ENCODE measurements at regions not wholly inside any gene's neighbourhood (a gene's known extent, or its start where the extent isn't known, plus 50 kb on each side); places are given as distances from the start of the nearest gene placed in this dataset.
"Not testable (repeated sequence)": the region's sequence is repeated elsewhere in the genome, so short reads cannot be mapped to it uniquely, and the experiment has no call there.

DNA sequence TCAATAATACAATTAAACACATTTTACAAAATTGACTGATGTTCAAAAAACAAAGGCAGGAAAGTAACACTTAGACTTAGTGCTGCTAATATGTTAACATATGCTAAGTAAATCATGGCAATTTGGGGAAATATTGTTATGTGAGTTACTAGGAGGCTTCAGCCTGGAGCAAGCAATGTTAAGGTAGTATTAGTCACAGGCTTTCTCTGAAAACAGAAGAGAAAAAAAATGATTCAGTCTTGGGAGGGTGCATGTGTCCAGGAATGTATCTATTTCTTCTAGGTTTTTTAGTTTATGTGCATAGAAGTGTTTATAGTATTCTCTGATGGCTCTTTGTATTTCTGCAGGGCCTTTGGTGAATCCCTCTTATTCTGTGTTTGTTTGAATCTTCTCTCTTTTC lies 345.8 kb upstream of the TFPI start:
- Histone ChIP-seq H3K79me2 (ENCODE audit: insufficient read depth, low read length) (no peaks in the 10 kb centered on the region), H3K4me2 (replicated peaks; ENCODE audit: extremely low read depth, low read length, poor library complexity, severe bottlenecking) (no peak overlapping the region), H3K4me3 (replicated peaks in 1 of 3; ENCODE audit: low read depth in 2 of 3, low read length in 3 of 3) (no peak overlapping the region), H3K4me1 (ENCODE audit: control insufficient read depth in 1 of 2, insufficient read depth in 2 of 2, low read length in 2 of 2) (no peaks in the 10 kb centered on the region), H3K9me3 (replicated peaks in 1 of 2; ENCODE audit: control insufficient read depth in 1 of 2, insufficient read depth in 1 of 2, low read length in 2 of 2) (peaks cover 7 to 8% of the 10 kb centered on the region in 2 donors), H2AFZ (ENCODE audit: insufficient read depth, low read depth, low read length, poor library complexity, severe bottlenecking) (no peak overlapping the region), H3K27ac (ENCODE audit: low read depth in 1 of 2, low read length in 2 of 2) (no peak overlapping the region), H4K20me1 (ENCODE audit: insufficient read depth, low read length) (no peaks in the 10 kb centered on the region), H3K27me3 (ENCODE audit: control insufficient read depth in 2 of 2, insufficient read depth in 2 of 2, low read length in 2 of 2) (no peaks in the 10 kb centered on the region), H3K9ac (ENCODE audit: insufficient read depth, low read length, poor library complexity, severe bottlenecking) (no peak overlapping the region), H3K36me3 (replicated peaks in 1 of 2; ENCODE audit: control insufficient read depth in 1 of 2, insufficient read depth in 2 of 2, low read length in 2 of 2) (no peaks in the 10 kb centered on the region)
- TF ChIP-seq, protein P1, sequence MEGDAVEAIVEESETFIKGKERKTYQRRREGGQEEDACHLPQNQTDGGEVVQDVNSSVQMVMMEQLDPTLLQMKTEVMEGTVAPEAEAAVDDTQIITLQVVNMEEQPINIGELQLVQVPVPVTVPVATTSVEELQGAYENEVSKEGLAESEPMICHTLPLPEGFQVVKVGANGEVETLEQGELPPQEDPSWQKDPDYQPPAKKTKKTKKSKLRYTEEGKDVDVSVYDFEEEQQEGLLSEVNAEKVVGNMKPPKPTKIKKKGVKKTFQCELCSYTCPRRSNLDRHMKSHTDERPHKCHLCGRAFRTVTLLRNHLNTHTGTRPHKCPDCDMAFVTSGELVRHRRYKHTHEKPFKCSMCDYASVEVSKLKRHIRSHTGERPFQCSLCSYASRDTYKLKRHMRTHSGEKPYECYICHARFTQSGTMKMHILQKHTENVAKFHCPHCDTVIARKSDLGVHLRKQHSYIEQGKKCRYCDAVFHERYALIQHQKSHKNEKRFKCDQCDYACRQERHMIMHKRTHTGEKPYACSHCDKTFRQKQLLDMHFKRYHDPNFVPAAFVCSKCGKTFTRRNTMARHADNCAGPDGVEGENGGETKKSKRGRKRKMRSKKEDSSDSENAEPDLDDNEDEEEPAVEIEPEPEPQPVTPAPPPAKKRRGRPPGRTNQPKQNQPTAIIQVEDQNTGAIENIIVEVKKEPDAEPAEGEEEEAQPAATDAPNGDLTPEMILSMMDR (IDR thresholded peaks at IDR 0.05) = no peak
- no peaks in the 10 kb centered on the region for H3K27me3 Mint-ChIP-seq (ENCODE audit: low read depth in 3 of 3)
- intact Hi-C loops (cut with micrococcal nuclease) = no loop called here
- DNase-seq = no peak
- no peak overlapping the region for H3K4me3 Mint-ChIP-seq
- H3K27ac Mint-ChIP-seq = no peak overlapping the region
- H3K36me3 Mint-ChIP-seq = no peaks in the 10 kb centered on the region
- H3K4me1 Mint-ChIP-seq = no peaks in the 10 kb centered on the region
- H3K9me3 Mint-ChIP-seq = peaks cover 4 to 19% (median 5%) of the 10 kb centered on the region in 7 donors

DNA sequence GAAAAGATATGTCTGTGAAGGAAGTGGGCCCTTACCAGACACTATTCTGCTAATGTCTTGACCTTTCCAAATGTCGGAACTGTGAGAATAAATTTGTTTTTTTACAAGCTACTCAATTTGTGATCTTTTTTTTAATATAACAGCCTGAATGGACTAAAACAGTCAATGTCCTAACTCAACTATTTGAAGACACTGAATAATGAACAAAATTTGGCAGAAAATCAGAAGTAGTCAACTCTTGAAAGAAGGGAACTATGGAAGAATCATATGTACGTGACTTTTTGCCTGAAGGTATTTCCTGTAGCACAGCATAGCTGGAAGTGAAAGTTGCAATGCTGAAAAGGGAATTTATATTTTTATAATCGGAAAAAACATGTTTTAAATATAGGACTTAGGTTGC lies 351.8 kb upstream of the TFPI start:
- H3K4me1 ChIP-seq (ENCODE audit: control insufficient read depth in 1 of 2, insufficient read depth in 2 of 2, low read length in 2 of 2) = no peaks in the 10 kb centered on the region

DNA sequence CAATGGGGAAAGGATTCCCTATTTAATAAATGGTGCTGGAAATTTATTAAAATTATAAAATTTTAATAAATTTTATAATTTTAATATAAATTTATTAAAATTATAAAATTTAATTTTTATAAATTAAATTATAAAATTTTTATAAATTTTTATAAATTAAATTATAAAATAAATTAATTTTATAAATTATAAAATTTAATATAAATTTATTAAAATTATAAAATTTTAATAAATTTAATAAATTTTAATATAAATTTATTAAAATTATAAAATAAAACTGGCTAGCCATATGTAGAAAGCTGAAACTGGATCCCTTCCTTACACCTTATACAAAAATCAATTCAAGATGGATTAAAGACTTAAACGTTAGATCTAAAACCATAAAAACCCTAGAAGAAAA lies 356.7 kb upstream of the TFPI start:
- H3K36me3 ChIP-seq (replicated peaks in 1 of 2; ENCODE audit: control insufficient read depth in 1 of 2, insufficient read depth in 2 of 2, low read length in 2 of 2); H3K9me3 Mint-ChIP-seq; H3K79me2 ChIP-seq (ENCODE audit: insufficient read depth, low read length); H3K27ac Mint-ChIP-seq; H3K4me2 ChIP-seq (replicated peaks; ENCODE audit: extremely low read depth, low read length, poor library complexity, severe bottlenecking); H3K4me1 ChIP-seq (ENCODE audit: control insufficient read depth in 1 of 2, insufficient read depth in 2 of 2, low read length in 2 of 2); H3K27me3 Mint-ChIP-seq (ENCODE audit: low read depth in 3 of 3); H3K4me3 ChIP-seq (replicated peaks in 1 of 3; ENCODE audit: low read depth in 2 of 3, low read length in 3 of 3); H3K27ac ChIP-seq (ENCODE audit: low read depth in 1 of 2, low read length in 2 of 2); H3K4me3 Mint-ChIP-seq; DNase-seq; intact Hi-C loops (cut with micrococcal nuclease); H3K9me3 ChIP-seq (replicated peaks in 1 of 2; ENCODE audit: control insufficient read depth in 1 of 2, insufficient read depth in 1 of 2, low read length in 2 of 2); H3K36me3 Mint-ChIP-seq; H3K9ac ChIP-seq (ENCODE audit: insufficient read depth, low read length, poor library complexity, severe bottlenecking); H3K4me1 Mint-ChIP-seq; H4K20me1 ChIP-seq (ENCODE audit: insufficient read depth, low read length); H2AFZ ChIP-seq (ENCODE audit: insufficient read depth, low read depth, low read length, poor library complexity, severe bottlenecking); H3K27me3 ChIP-seq (ENCODE audit: control insufficient read depth in 2 of 2, insufficient read depth in 2 of 2, low read length in 2 of 2): not testable (repeated sequence)
- no CpG with 5 or more reads among the region's 1 CpG for WGBS (ENCODE audit: insufficient coverage)

More for the DNA sequence above, 351.8 kb upstream of the TFPI start:
- Mint-ChIP-seq H3K4me3 (no peak overlapping the region), H3K4me1 (no peaks in the 10 kb centered on the region), H3K9me3 (peaks cover 0 to 11% (median 3%) of the 10 kb centered on the region in 7 donors), H3K27ac (no peak overlapping the region), H3K27me3 (ENCODE audit: low read depth in 3 of 3) (no peaks in the 10 kb centered on the region), H3K36me3 (no peaks in the 10 kb centered on the region)
- Histone ChIP-seq H3K36me3 (replicated peaks in 1 of 2; ENCODE audit: control insufficient read depth in 1 of 2, insufficient read depth in 2 of 2, low read length in 2 of 2) (no peaks in the 10 kb centered on the region), H3K9ac (ENCODE audit: insufficient read depth, low read length, poor library complexity, severe bottlenecking) (no peak overlapping the region), H3K4me2 (replicated peaks; ENCODE audit: extremely low read depth, low read length, poor library complexity, severe bottlenecking) (no peak overlapping the region), H3K4me3 (replicated peaks in 1 of 3; ENCODE audit: low read depth in 2 of 3, low read length in 3 of 3) (no peak overlapping the region), H4K20me1 (ENCODE audit: insufficient read depth, low read length) (no peaks in the 10 kb centered on the region), H2AFZ (ENCODE audit: insufficient read depth, low read depth, low read length, poor library complexity, severe bottlenecking) (no peak overlapping the region), H3K9me3 (replicated peaks in 1 of 2; ENCODE audit: control insufficient read depth in 1 of 2, insufficient read depth in 1 of 2, low read length in 2 of 2) (peaks cover 0 to 4% of the 10 kb centered on the region in 2 donors), H3K79me2 (ENCODE audit: insufficient read depth, low read length) (no peaks in the 10 kb centered on the region), H3K27ac (ENCODE audit: low read depth in 1 of 2, low read length in 2 of 2) (no peak overlapping the region), H3K27me3 (ENCODE audit: control insufficient read depth in 2 of 2, insufficient read depth in 2 of 2, low read length in 2 of 2) (no peaks in the 10 kb centered on the region)
- no peak for DNase-seq
- intact Hi-C loops (cut with micrococcal nuclease) = no loop called here
- TF ChIP-seq, protein P1 (IDR thresholded peaks at IDR 0.05) = no peak
- no CpG with 5 or more reads among the region's 3 CpGs for WGBS (ENCODE audit: insufficient coverage)

Data from CD14-positive monocyte (primary cell).